ENCODE measurements at regions not wholly inside any gene's neighbourhood (a gene's known extent, or its start where the extent isn't known, plus 50 kb on each side); places are given as distances from the start of the nearest gene placed in this dataset.

- Histone ChIP-seq H3K36me3 (no peaks in the 10 kb centered on the region), H3K27me3 (no peaks in the 10 kb centered on the region), H3K27ac (no peak overlapping the region), H3K4me3 (no peak overlapping the region), H3K4me1 (no peaks in the 10 kb centered on the region), H3K9me3 (peaks cover 0 to 5% (median 0%) of the 10 kb centered on the region in 3 donors)
- WGBS, 2 donors: 86 to 91% methylated on average over 17 of the region's 17 CpGs
- TF ChIP-seq CTCF (IDR thresholded peaks at IDR 0.05): no peak
- TF ChIP-seq POLR2A (IDR thresholded peaks at IDR 0.05): no peak
- intact Hi-C loops (cut with DNase I): no loop called here
- no peak for DNase-seq
Observed at GRCh38 chr10:128694851-128695725, 568.9 kb upstream of the MKI67 start.

DNA sequence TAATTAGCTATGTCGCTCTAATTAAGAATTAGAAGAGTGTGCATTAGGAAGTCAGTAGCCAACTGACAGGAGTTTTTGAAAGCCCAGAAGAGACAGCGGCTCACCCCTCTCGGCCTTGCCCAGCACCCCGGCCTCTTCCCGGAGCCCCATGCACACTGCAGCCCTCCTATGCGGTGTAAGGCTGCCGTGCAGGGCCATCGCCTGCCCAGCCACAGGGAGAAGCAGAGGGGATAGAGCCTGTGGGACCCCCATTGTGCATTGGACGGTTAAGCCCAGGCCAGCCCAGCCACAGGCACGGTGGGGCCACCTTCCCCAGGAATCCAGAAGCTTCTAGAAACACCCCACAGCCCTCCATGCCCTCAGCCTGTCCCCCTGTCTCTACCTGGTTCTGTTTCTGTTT, 569.7 kb upstream of the MKI67 start:
- H3K4me3 ChIP-seq: no peak overlapping the region
- no peak for TF ChIP-seq POLR2A (IDR thresholded peaks at IDR 0.05)
- no peak for TF ChIP-seq CTCF (IDR thresholded peaks at IDR 0.05)
- no peak for DNase-seq
- H3K9me3 ChIP-seq: peaks cover 0 to 5% (median 0%) of the 10 kb centered on the region in 3 donors
- no peaks in the 10 kb centered on the region for H3K36me3 ChIP-seq
- intact Hi-C loops (cut with DNase I): no loop called here
- H3K4me1 ChIP-seq: no peaks in the 10 kb centered on the region
- H3K27ac ChIP-seq: no peak overlapping the region
- no peaks in the 10 kb centered on the region for H3K27me3 ChIP-seq
- 75 to 80% methylated on average over 6 to 10 of the region's 10 CpGs for WGBS, 2 donors

DNA sequence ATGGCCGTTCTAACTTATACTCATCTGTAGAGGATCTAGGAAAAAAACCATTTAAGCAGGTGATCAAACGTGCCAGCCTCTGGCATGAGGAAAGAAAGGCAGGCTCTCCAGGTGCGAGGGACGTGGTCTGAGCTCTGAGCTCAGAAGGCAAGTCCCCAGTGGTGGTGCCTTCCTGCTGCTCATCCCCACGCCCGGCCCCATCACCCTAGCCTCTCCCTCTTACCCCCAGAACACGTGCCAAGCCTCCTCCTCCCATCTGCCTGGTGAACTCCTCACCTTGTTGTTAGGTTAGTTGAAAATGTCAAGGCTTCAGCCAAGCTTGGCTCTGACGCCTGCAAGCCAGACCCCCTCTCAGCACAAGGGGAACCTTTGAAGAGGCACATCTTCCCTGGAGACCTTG, 571.2 kb upstream of the MKI67 start:
- no peak overlapping the region for H3K27ac ChIP-seq
- no peaks in the 10 kb centered on the region for H3K36me3 ChIP-seq
- H3K4me1 ChIP-seq: no peaks in the 10 kb centered on the region
- H3K27me3 ChIP-seq: no peaks in the 10 kb centered on the region
- peaks cover 0 to 5% (median 0%) of the 10 kb centered on the region in 3 donors for H3K9me3 ChIP-seq
- WGBS, 2 donors: 59 to 61% methylated on average over 5 to 7 of the region's 8 CpGs
- TF ChIP-seq CTCF (IDR thresholded peaks at IDR 0.05) (no peak), POLR2A (IDR thresholded peaks at IDR 0.05) (no peak)
- H3K4me3 ChIP-seq: no peak overlapping the region
- intact Hi-C loops (cut with DNase I): no loop called here
- DNase-seq: no peak

DNA sequence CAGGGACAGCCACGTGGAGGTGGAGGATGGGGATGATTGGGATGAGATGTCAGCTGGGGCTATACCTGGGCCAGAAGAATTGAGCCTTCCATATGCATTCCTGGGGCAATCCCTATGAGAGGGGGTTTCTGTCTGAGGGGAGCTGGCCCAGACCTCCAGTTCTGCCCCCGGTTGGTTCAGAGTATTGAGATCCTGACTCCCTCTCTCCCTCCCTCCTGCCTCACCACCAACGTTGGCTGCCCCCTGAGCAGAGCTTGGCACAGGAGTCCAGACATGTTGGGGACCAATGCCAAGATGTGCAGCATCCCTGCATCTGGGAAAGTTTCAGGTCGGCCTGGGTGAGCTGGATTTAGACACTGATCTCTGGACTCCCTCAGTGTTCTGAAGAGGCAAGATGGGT, 575.2 kb upstream of the MKI67 start:
- no peaks in the 10 kb centered on the region for H3K27me3 ChIP-seq
- intact Hi-C loops (cut with DNase I): no loop called here
- H3K27ac ChIP-seq: no peak overlapping the region
- TF ChIP-seq CTCF (IDR thresholded peaks at IDR 0.05) (no peak), POLR2A (IDR thresholded peaks at IDR 0.05) (no peak)
- no peaks in the 10 kb centered on the region for H3K4me1 ChIP-seq
- 39 to 41% methylated on average over 2 to 3 of the region's 4 CpGs for WGBS, 2 donors
- no peaks in the 10 kb centered on the region for H3K9me3 ChIP-seq
- no peak for DNase-seq
- H3K36me3 ChIP-seq: no peaks in the 10 kb centered on the region
- no peak overlapping the region for H3K4me3 ChIP-seq

DNA sequence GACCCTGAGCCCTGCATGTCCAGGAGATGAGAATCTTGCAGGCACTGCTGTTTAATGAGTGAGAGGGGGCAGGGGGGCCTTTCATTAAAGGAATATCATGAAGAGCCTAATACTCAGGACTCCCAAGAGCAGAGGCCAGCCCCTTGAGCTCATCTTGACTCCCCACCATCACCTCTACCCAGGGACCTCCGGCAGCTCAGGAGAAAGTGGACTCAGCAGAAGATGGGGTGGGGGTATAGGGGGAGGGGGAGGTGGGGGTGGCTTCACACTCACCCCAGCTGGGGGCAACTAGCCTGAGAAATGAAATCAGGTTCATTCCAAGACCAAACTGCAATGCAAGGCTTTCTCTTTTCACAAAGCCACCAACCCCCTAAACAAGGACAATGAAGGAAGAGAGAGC, 575.6 kb upstream of the MKI67 start:
- no peaks in the 10 kb centered on the region for H3K9me3 ChIP-seq
- 44% methylated on average over 1 of the region's 1 CpG; no CpG with 5 or more reads in 1 of the 2 donors for WGBS, 2 donors
- intact Hi-C loops (cut with DNase I): no loop called here

More for the DNA sequence above, 575.6 kb upstream of the MKI67 start:
- no peak for TF ChIP-seq POLR2A (IDR thresholded peaks at IDR 0.05)
- H3K36me3 ChIP-seq: no peaks in the 10 kb centered on the region
- no peak for DNase-seq
- H3K27me3 ChIP-seq: no peaks in the 10 kb centered on the region
- no peaks in the 10 kb centered on the region for H3K4me1 ChIP-seq
- no peak overlapping the region for H3K27ac ChIP-seq
- H3K4me3 ChIP-seq: no peak overlapping the region
